ENCODE measurements at regions not wholly inside any gene's neighbourhood (a gene's known extent, or its start where the extent isn't known, plus 50 kb on each side); places are given as distances from the start of the nearest gene placed in this dataset.

GRCh38 chr15:89400116-89400781 is 65.6 kb upstream of the POLG start:
- DNase-seq (ENCODE audit: extremely low spot score, insufficient read length, low read depth) (no peak), FAIRE-seq (no peak)

- FAIRE-seq: peak; percentile 71
- peak; percentile 55 for DNase-seq (ENCODE audit: extremely low spot score, insufficient read length, low read depth)
Measured at GRCh38 chr15:89399238-89400115, 64.9 kb upstream of the POLG start.

GRCh38 chr15:89398896-89399237 is 64.2 kb upstream of the POLG start:
- FAIRE-seq: no peak

GRCh38 chr15:89397653-89398023 is 63.0 kb upstream of the POLG start:
- FAIRE-seq (no peak), DNase-seq (ENCODE audit: extremely low spot score, insufficient read length, low read depth) (no peak)

More at GRCh38 chr15:89398896-89399237, 64.2 kb upstream of the POLG start:
- DNase-seq (ENCODE audit: extremely low spot score, insufficient read length, low read depth): no peak

GRCh38 chr15:89396723-89397652 is 62.4 kb upstream of the POLG start:
- no peak for DNase-seq (ENCODE audit: extremely low spot score, insufficient read length, low read depth)
- FAIRE-seq: peak; percentile 39

- no peak for DNase-seq (ENCODE audit: extremely low spot score, insufficient read length, low read depth)
- FAIRE-seq: no peak
Measured at GRCh38 chr15:89395996-89396395, 61.4 kb upstream of the POLG start.

GRCh38 chr15:89395461-89395871 is 60.8 kb upstream of the POLG start:
- DNase-seq (ENCODE audit: extremely low spot score, insufficient read length, low read depth) (no peak), FAIRE-seq (no peak)

GRCh38 chr15:89395031-89395430 is 60.4 kb upstream of the POLG start:
- DNase-seq (ENCODE audit: extremely low spot score, insufficient read length, low read depth) (no peak), FAIRE-seq (no peak)

- DNase-seq (ENCODE audit: extremely low spot score, insufficient read length, low read depth) (no peak), FAIRE-seq (no peak)
Measured at GRCh38 chr15:89393056-89393455, 58.4 kb upstream of the POLG start.

- DNase-seq (ENCODE audit: extremely low spot score, insufficient read length, low read depth) (no peak), FAIRE-seq (no peak)
Measured at GRCh38 chr15:89391685-89392257, 57.1 kb upstream of the POLG start.

GRCh38 chr15:89389841-89390603 is 55.4 kb upstream of the POLG start:
- FAIRE-seq (no peak), DNase-seq (ENCODE audit: extremely low spot score, insufficient read length, low read depth) (no peak)

GRCh38 chr15:89387140-89387903 is 52.7 kb upstream of the POLG start:
- no peak for FAIRE-seq
- no peak for DNase-seq (ENCODE audit: extremely low spot score, insufficient read length, low read depth)

GRCh38 chr15:89385596-89386331 is 51.1 kb upstream of the POLG start:
- no peak for FAIRE-seq
- DNase-seq (ENCODE audit: extremely low spot score, insufficient read length, low read depth): no peak

All from GM18507 (cell line).